MM.1S (cell line): ENCODE measurements at regions not wholly inside any gene's neighbourhood (a gene's known extent, or its start where the extent isn't known, plus 50 kb on each side); places are given as distances from the start of the nearest gene placed in this dataset.

Experiments used
- CTCF ChIP-seq: fragments of 300-600 bp; sonication (generic); IDR thresholded peaks from 2 replicates; pipeline ENCODE4 v1.5.1; 2016; ENCODE audit warnings: antibody characterized with exemption, low read length, mixed read lengths
- EZH2 ChIP-seq: fragments of 300-600 bp; sonication (generic); optimal IDR thresholded peaks from 2 replicates; pipeline ENCODE3; 2017; ENCODE audit warnings: low read depth, mild to moderate bottlenecking, antibody characterized with exemption, low read length, mixed read lengths
- EZH2phosphoT487 ChIP-seq: fragments of 300-600 bp; sonication (generic); IDR thresholded peaks from 2 replicates; pipeline ENCODE4 v1.6.1; 2018; ENCODE audit warnings: antibody characterized with exemption, low read length

GRCh38 chr11:79697905-79698304 is 257.1 kb upstream of the TENM4 start:
- TF ChIP-seq CTCF (no peak), EZH2phosphoT487 (no peak), EZH2 (no peak)
